ENCODE measurements at regions not wholly inside any gene's neighbourhood (a gene's known extent, or its start where the extent isn't known, plus 50 kb on each side); places are given as distances from the start of the nearest gene placed in this dataset.

GRCh38 chr20:12434672-12435071 lies 517.0 kb downstream of the BTBD3 start:
- Histone ChIP-seq H3K4me3 (no peak overlapping the region), H3K27ac (no peak overlapping the region)
- TF ChIP-seq, protein P1, sequence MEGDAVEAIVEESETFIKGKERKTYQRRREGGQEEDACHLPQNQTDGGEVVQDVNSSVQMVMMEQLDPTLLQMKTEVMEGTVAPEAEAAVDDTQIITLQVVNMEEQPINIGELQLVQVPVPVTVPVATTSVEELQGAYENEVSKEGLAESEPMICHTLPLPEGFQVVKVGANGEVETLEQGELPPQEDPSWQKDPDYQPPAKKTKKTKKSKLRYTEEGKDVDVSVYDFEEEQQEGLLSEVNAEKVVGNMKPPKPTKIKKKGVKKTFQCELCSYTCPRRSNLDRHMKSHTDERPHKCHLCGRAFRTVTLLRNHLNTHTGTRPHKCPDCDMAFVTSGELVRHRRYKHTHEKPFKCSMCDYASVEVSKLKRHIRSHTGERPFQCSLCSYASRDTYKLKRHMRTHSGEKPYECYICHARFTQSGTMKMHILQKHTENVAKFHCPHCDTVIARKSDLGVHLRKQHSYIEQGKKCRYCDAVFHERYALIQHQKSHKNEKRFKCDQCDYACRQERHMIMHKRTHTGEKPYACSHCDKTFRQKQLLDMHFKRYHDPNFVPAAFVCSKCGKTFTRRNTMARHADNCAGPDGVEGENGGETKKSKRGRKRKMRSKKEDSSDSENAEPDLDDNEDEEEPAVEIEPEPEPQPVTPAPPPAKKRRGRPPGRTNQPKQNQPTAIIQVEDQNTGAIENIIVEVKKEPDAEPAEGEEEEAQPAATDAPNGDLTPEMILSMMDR (IDR thresholded peaks at IDR 0.05), result no peak
- no peak for DNase-seq (ENCODE audit: low spot score)

DNA sequence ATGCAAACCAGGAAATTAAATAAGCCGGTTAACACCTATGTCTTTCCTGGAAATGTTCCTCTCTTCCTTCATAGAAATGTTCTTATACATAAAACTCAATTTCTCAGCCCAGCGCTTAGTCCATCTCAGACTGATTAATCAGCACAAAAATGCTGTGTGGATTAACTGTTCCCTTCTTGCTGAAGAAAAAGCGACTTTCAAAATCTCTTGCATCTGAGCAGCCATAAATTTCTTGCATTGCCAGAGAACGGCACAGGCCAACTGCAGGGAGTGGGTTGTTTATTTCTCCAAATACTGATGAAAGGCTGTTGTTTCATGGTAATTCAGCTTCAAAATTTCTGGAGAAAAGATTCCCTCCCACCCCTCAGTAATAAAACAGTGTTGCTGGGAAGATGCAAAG lies 517.6 kb downstream of the BTBD3 start:
- Histone ChIP-seq H3K4me3 (no peak overlapping the region), H3K27ac (no peak overlapping the region)
- TF ChIP-seq, protein P1 (IDR thresholded peaks at IDR 0.05), result no peak
- DNase-seq (ENCODE audit: low spot score), result no peak

- TF ChIP-seq, protein P1 (IDR thresholded peaks at IDR 0.05), result no peak
- Histone ChIP-seq H3K27ac (no peak overlapping the region), H3K4me3 (no peak overlapping the region)
- no peak for DNase-seq (ENCODE audit: low spot score)
These were observed 536.0 kb downstream of the BTBD3 start for GRCh38 chr20:12453711-12454110.

GRCh38 chr20:12455148-12455547 lies 537.5 kb downstream of the BTBD3 start:
- DNase-seq (ENCODE audit: low spot score), result no peak
- TF ChIP-seq, protein P1 (IDR thresholded peaks at IDR 0.05), result no peak
- H3K27ac ChIP-seq, result no peak overlapping the region

GRCh38 chr20:12458241-12458640 lies 540.5 kb downstream of the BTBD3 start:
- no peak overlapping the region for H3K4me3 ChIP-seq
- no peak overlapping the region for H3K27ac ChIP-seq
- TF ChIP-seq, protein P1 (IDR thresholded peaks at IDR 0.05), result no peak
- DNase-seq (ENCODE audit: low spot score), result no peak

More at GRCh38 chr20:12455148-12455547, 537.5 kb downstream of the BTBD3 start:
- H3K4me3 ChIP-seq, result no peak overlapping the region

DNA sequence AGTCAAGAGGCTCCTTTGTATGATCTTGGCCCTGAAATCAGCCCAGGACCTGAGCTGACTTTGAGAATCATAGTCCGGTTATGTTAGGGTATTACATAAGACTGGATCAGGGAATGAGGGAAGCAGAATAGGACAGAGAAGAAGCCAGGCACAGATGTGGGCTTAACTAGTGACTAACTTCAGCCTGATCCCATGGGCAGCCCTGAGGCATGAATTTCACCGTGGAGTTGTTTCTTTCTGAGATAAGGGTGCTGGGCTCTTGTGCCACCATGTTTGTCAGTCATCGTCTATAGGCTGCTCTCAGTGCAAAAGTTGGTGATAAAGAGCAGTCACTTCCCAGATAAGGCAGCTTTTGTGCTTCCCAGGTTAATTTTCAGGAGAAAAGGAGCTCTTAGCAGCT lies 544.7 kb upstream of the SPTLC3 start:
- Histone ChIP-seq H3K4me3 (no peak overlapping the region), H3K27ac (no peak overlapping the region)
- TF ChIP-seq, protein P1 (IDR thresholded peaks at IDR 0.05), result no peak
- no peak for DNase-seq (ENCODE audit: low spot score)

DNA sequence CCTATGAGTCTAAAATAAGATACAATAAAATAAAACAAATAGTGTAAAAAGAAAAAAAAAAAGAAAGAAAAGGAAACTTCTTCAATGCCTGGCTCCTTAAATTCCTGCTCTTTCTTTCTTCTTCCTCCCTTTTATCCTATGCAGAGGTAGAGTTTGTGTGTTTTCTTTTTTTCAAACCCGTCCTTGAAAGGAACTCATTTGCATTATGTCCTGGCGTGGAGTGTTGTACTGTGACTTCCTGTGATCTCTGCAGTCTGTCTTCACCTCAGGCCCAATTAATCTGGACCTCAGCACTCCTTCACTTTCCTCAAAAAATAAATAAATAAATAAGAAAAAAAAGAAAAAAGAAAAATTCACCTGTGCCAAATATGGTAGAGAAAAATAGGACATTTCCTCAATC lies 541.9 kb upstream of the SPTLC3 start:
- TF ChIP-seq, protein P1 (IDR thresholded peaks at IDR 0.05), result no peak
- no peak for DNase-seq (ENCODE audit: low spot score)
- Histone ChIP-seq H3K4me3 (no peak overlapping the region), H3K27ac (no peak overlapping the region)
